ENCODE measurements at regions not wholly inside any gene's neighbourhood (a gene's known extent, or its start where the extent isn't known, plus 50 kb on each side); places are given as distances from the start of the nearest gene placed in this dataset.

GRCh38 chr1:165078391-165078790, 278.1 kb downstream of the LMX1A start:
- dilution Hi-C loops (cut with MboI; ENCODE audit: extremely low pct_ligation_motif_present, low sequenced_read_pairs), result no loop called here
- Histone ChIP-seq H3K9me1 (replicated peaks; ENCODE audit: control insufficient read depth, extremely low read depth, insufficient read depth, low read length) (no peaks in the 10 kb centered on the region), H3K4me1 (ENCODE audit: control insufficient read depth, extremely low read depth, insufficient read depth, low read length) (no peaks in the 10 kb centered on the region), H3K4me3 (replicated peaks in 1 of 3; ENCODE audit: insufficient read depth in 1 of 3, low read depth in 1 of 3, low read length in 3 of 3) (no peak overlapping the region), H3K36me3 (ENCODE audit: control insufficient read depth in 2 of 2, extremely low read depth in 1 of 2, insufficient read depth in 2 of 2, low read length in 2 of 2) (no peaks in the 10 kb centered on the region), H3K9me3 (replicated peaks; ENCODE audit: control insufficient read depth, insufficient read depth, low read length) (no peaks in the 10 kb centered on the region), H3K9ac (replicated peaks; ENCODE audit: extremely low read depth, insufficient read depth, low read length) (no peak overlapping the region), H3K27ac (ENCODE audit: insufficient read depth, low read depth, low read length) (no peak overlapping the region), H4K20me1 (replicated peaks; ENCODE audit: control insufficient read depth, extremely low read depth, insufficient read depth, low read length) (no peaks in the 10 kb centered on the region), H3K4me2 (ENCODE audit: insufficient read depth, low read length) (no peak overlapping the region), H3K79me2 (ENCODE audit: control insufficient read depth, insufficient read depth, low read length) (no peaks in the 10 kb centered on the region), H2AFZ (ENCODE audit: low read depth, low read length) (no peak overlapping the region), H3K27me3 (ENCODE audit: control insufficient read depth in 2 of 2, insufficient read depth in 2 of 2, low read length in 2 of 2) (no peaks in the 10 kb centered on the region)
- POLR2A ChIA-PET, result no interaction called here
- intact Hi-C loops (cut with micrococcal nuclease), result loop anchor here (10.0 kb wide), 1 partner anchor 264 kb away; no protein-coding TSS in a partner anchor
- CTCF ChIA-PET, result no interaction called here
- TF ChIP-seq POLR2AphosphoS5 (IDR thresholded peaks at IDR 0.05; ENCODE audit: insufficient read depth, low read depth, low read length) (no peak), GATA2 (IDR thresholded peaks at IDR 0.05; ENCODE audit: insufficient read depth, insufficient read length, low read depth, low read length) (no peak), JUN (IDR thresholded peaks at IDR 0.05; ENCODE audit: borderline replicate concordance, insufficient read depth, insufficient read length, low read depth) (no peak), CTCF (IDR thresholded peaks at IDR 0.05; ENCODE audit: extremely low read depth in 1 of 2, insufficient read depth in 1 of 2, low read depth in 1 of 2, low read length in 2 of 2) (no peak), MAX (IDR thresholded peaks at IDR 0.05; ENCODE audit: insufficient read depth, insufficient read length) (no peak), FOS (IDR thresholded peaks at IDR 0.05; ENCODE audit: borderline replicate concordance, insufficient read depth, low read length) (no peak), EZH2 (IDR thresholded peaks at IDR 0.05; ENCODE audit: borderline replicate concordance, low read depth, low read length, severe bottlenecking) (no peak), MYC (IDR thresholded peaks at IDR 0.05; ENCODE audit: low read depth, low read length) (no peak), POLR2A (IDR thresholded peaks at IDR 0.05; ENCODE audit: low read depth, low read length) (no peak)
- no peak for FAIRE-seq
- BruUV-seq (replicated peaks), result no TSS peak
- DNase-seq (ENCODE audit: low read depth, low spot score), result no peak

Data from endothelial cell of umbilical vein (primary cell).